GM19468 (cell line): ENCODE measurements at regions not wholly inside any gene's neighbourhood (a gene's known extent, or its start where the extent isn't known, plus 50 kb on each side); places are given as distances from the start of the nearest gene placed in this dataset.
A peak's percentile ranks its signal among the peaks of the same experiment; 100 is the strongest.
"Not testable (repeated sequence)": the region's sequence is repeated elsewhere in the genome, so short reads cannot be mapped to it uniquely, and the experiment has no call there.

ENCODE experiments used
- ATAC-seq: cut with Tn5 transposase; IDR thresholded peaks from one replicate; pipeline ENCODE4 v1.9.1; 2021; ENCODE audit warnings: mild to moderate bottlenecking, moderate library complexity, moderate number of reproducible peaks; ENCODE audit not compliant: unreplicated experiment; ENCODE audit errors: extremely low read depth

DNA sequence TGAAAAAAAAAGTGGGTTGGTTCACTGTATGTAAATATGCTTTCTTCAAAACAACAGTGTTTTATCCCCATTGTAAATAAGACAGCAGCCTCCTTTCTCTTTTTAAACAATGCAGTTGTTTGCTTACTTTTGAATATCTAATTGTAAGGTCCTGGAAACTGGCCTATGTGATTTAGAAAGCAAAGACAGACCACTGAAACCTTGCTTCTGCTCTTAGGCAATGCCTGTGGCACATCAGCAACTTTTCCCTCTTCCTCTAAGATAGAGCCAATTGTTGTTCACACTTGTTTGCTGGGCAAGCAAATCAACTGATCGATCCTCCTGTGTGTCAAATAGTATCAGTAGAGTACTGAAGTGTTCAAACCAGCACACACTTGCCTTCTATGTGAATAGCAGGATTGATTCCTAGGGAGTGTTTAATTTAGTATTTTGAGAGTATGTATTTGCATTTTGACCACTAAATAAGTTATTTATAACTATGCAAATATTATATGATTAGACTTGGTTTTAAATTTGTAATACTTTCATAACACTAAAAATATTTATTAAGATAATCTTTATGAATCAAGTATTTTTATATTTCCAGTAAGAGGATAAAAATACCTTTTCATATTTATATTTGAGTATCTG is 55.4 kb upstream of the GRPR start:
- ATAC-seq: peak; percentile 53

DNA sequence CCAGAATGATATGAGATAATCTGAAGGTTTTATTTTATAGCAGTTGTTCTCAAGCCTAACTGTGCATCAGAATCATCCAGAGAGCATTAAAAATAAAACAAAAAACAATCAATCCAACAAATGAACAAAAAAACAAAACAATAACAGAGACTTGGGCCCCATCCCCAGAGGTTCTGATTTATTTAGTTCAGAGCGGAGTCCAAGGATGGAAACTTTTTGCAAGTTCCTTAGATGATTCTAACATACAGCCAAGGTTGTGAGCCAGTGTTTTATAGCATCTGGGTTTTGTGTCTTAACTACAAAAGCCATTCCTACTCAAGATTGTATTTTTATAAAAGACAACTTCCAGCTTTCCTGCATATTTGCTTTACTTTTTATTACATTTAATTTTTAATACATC is 59.4 kb upstream of the GRPR start:
- ATAC-seq: no peak

DNA sequence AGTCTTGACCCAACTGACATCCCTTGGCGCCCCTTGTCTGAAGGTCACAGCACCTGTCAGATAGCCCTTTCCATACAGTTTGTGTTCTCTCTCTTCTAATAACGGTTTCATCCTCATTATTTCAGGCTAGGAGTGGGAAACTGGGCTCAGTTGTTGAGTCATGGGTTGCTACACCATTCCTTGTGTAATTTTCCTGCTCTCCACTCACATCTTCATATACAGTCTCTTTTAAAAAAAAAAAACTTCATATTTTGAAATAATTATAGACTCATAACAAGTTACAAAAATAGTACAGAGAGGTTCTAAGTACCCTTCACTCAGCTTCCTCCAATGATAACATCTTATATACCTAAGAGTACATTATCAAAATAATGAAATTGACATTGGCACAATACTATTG is 60.2 kb upstream of the GRPR start:
- ATAC-seq: no peak

DNA sequence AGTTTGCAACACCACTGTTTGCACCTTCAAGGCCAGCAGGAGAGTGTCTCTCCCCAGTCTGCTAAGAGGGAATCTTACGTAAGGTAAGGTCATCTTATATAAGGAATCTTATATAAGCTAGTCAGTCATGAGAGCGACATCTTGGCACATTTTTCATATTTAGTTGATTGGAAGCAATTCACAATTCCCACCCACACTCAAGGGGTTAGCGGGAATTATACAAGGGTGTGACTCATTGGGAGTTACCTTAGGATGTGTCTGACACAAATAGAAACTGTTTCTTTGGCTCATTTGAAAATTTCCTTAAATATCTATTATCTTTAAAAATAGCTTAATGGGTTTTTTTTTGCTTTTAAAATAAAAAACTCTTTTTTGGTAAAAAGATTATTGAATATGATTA is 62.1 kb upstream of the GRPR start:
- ATAC-seq: no peak

DNA sequence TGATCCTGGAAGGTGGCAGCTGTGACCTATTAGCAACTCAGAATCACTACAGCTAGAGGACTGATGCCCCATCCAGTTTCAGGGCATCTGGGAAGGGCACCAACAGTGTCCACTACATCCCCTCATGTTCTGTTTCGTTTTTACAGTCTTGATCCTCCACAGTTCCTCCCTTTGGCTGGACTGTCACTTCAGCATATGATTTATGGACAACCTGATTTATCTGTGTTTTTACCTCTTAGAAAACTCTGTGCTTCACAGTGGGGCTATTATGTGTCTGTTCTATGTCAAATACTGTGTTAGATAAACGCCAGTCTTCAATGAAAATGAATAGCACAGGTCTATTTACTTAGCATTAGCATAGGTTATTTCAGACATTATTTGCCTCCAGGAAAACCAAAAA is 63.1 kb upstream of the GRPR start:
- no peak for ATAC-seq

DNA sequence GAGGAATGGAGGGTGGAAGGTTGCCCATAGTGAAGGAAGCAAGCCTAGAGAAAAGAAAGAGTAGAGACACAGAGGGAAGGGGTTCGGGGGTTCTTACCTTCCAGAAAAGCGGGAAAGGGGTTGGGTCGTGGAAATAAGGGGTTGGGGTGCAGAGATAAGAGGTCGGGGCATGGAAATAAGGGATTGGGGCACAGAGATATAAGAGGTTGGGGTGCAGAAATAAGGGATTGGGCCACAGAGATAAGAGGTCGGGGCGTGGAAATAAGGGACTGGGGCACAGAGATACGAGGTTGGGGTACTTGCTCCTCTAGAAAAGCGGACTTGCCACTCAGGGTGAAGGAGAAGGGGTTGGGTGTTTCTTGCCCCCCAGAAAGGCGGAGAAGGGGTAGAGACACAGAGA is 74.2 kb upstream of the GRPR start:
- not testable (repeated sequence) for ATAC-seq

DNA sequence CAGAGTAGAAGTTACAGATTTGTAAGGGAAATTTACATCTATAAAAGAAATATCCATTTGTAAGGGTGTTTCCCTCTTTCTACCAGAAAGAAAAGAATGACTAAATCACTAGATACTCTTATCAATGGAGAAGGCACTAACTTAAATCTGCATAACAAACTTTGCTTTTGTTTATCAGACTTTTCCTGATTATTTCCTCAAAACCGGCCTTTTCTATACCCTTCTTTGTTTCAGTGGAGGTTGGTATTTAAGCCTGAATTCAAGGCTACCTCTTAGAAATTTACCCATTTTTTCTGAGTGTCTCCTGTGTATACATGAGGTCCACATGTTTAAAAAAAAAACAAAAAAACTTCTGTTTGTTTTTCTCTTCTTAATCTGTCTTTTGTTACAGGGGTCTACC is 80.4 kb upstream of the GRPR start:
- no peak for ATAC-seq

DNA sequence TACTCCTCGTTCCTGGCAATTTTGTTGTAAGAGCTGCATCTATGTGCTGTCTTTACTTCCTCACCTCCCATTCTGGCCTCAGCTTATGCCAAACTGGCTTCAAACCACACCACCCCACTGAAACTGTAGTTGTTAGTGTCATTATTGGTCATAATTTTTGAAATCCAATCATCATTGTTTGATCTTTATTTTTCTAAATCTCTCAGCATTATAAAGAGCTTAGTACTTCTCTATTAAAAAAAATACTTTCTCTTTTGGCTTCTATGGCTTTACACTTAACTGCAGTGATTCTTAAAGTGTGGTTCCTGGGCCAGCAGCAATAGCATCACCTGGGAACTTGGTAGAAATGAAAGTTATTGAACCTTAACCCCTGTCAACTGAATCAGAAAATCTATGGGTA is 83.5 kb upstream of the GRPR start:
- no peak for ATAC-seq

DNA sequence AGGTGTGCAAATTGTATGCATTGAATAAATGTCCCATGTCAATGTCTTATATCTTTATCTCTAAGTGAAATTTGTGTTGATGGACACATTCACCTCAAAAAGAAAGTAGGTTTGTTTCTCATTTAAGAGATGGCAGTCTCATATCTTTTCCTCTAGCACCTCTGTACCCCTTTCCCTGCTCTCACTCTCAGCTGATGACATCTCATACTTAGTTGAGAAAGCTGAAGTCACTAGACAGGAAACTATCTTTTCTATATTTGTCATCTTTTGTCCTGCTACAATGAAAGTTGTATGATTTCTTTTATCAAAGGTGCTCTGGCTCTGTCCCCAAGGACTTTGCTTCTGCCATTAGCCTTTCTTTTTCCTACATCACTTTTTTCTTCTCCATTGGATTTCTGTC is 84.0 kb upstream of the GRPR start:
- no peak for ATAC-seq

DNA sequence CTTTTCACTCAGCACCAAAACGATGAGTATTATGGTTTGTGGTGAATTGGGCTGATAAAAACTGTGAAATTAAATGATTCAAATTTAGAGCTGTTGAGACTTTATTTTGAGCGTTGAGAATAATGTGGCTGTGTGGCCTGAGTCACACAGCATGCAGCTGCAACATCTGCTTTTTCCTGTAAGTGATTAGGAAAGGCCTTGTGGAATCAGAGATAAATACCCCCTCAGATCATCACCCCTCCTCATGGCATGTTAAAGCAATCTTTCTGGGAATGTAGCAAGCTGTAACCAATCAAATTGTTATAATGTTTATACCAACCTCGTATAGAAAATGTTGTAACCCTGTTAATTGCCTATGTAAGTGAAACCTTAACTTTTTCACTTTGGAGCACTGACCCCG is 90.0 kb upstream of the GRPR start:
- ATAC-seq: no peak

DNA sequence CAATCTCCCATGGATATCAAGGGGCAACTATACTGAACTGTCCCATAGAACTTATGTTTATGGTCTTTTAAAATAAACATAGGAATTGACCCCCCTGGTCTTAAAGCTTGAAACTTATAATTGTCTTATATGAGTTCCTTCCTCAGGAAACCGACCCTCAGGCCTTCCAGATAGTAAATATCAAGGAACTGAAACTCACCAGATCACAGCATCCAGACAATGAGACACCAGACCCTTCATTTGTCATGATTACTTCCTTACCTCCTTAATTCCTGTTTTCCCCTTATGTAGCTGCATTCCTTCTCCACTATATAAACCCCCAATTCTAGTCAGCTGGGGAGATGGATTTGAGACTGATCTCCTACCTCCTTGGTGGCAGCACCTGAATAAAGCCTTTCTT is 94.8 kb upstream of the GRPR start:
- ATAC-seq: no peak

DNA sequence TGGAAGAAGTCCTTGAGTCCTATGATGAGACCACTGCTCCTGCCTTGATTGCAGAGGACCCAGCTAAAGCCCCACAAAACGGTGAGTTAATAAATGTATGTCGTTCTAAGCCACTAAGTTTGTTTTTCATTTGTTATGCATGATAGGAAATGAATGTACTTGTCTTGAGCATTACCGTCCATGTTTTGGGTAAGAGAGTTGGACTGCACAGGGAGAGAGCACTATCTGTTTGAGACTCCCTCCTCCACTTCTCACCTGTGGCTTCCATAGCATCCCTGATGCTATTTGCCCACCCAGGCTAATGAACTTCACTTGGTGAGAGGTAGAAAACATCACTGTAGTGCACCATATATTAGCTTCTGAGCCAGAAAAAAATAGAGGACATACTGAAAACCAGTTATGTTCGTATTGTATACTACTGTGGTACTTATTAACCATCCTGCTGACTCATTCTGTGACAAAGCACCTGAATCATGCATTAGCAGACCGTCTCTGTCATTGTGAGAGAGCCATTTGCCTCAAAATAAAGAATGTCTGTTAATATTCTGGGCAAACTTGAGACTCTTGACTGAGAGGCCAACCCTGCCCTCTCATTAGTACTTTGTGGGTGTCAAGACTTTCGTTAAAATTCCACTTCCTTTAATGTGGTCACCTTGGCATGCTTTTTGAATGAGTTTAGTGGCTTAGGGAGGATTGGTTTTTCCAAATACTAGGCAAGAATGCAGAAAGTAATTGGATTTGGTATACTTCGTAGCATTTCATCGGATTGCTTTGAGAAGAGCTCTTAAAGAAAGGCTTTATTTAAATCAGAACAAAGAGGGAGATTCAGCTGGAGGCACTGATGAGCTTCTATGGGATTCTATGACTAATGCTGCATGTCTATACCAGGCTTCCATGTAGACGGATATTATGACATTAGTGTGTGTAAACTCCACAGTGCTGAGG is 99.3 kb upstream of the GRPR start:
- peak; percentile 97 for ATAC-seq

DNA sequence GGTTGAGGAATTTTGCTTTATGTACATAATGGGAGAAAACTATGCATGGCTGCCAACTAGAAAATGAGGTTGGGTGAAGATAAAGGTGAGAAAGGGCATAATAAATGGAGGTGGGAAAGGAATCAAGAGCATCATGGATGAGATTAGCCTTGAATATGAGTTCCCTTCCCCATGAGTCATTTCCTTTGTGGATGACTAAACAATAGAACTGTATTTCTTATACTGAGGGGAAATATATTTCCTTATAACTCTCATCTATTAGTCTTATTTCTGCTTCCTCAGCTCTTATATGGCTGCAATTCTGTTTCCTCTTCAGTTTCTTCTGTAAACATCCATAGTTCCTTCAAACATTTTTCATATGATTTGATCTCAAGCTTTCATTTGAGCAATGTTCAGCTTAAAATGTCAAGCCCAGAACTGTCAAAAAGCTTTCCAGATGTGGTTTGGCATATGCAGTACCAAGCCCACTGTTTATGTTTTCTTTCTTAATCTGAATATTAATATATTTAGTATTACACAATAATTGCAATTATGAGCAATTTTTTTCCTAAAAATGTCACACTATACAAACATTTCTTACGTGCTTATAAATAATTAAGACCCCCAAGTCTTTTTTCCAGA is 100.7 kb upstream of the GRPR start:
- no peak for ATAC-seq

DNA sequence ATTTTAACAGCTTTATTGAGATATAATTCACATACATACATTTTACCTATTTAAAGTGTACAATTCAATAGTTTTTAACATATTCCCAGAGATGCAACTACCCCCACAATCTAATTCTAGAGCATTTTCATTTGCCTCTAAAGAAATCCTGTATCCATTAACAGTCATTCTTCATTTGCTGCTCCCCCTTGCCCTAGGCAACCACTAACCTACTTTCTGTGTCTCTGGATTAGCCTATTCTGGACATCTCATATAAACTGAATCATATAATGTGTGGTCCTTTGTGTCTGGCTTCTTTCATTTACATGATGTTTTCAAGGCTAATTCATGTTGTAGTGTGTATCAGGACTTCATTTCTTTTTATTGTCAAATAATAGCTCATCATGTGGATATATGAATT is 105.1 kb upstream of the GRPR start:
- ATAC-seq: no peak

DNA sequence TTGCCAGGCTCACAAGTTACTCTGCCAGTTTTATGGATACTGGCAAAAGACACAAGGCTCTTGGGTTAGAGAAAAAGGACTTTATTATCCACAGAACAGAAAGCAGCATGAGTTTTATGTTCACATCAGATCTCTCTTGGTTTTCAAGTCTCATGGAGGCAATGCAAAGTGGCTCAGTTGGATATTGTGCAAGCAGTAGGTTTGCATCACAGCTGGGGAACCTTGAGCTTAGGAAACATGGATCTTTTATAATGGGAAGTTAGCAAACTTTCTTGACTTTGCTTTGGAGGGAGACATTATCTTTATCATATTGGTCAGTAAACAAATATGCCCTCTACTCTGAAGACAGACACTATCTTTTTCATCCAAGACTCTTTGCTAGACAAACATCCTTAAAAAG is 109.2 kb upstream of the GRPR start:
- no peak for ATAC-seq

DNA sequence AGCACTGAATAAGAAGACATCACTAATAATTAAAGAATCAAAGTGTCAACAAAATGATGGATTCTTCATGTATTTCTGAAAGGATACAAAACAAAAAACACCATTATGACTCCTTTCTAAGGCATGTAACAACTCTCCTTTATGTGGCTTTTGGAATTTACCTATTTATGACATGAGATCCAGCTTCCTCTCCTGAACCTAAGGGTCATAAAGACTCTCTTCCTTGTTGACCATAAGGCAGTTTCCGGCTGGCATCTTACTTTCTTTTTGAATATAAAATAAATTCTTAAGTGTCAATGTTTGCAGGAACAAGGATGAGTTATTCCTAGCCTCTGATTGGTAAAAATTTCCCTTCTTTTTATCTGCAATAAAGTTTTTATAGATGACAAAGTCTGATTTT is 111.1 kb upstream of the GRPR start:
- ATAC-seq: no peak

DNA sequence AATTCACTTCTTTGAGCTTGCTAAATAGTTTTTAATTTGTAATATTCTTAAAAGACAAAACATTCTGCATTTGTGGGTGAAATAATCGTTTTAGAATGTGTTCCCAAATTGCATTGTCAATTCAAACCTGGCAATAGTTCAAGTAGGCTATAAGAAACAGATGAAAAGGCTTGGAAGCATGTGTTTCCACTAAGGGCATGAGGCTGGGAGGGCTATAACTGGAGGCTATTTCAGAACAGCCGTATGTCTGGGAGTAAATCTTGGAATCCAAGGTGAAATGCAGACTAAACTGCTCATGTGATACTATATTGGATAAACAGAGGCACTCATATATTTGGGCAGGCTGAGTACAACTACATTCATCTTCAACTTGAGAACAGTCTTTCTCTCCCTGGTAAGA is 117.4 kb upstream of the GRPR start:
- ATAC-seq: no peak

DNA sequence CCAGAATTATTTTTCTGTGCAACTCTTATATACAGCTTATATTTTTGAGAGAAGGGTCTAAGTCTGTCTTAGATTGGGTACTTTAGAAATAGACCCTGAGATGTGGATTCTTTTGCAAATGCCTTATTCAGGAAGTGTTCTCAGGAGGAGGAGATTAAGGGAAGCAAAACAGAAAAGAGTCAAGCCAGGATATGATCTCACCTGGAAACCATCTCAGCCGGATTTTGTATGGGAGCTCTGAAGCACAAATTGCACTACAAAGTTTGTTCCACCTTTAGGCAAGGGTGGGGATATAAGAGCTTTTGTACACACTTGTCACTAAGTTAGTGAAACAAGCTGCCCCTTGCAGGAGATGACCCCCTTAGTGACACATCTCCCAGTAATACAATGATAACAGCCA is 121.2 kb upstream of the GRPR start:
- no peak for ATAC-seq

DNA sequence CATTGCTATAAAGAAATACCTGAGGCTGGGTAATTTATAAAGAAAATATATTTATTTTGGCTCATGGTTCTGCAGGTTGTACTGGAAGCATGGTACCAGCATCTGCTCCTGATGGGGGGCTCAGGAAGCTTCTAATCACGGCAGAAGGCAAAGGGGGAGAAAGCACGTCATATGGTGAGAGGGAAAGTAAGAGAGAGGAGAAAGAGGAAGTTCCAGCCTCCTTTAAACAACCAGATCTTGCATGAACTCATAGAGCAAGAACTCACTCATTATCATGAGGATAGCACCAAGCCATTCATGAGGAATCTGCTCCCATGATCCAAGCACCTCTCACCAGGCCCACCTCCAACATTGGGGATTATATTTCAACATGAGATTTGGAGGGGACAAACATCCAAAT is 125.0 kb upstream of the GRPR start:
- no peak for ATAC-seq

DNA sequence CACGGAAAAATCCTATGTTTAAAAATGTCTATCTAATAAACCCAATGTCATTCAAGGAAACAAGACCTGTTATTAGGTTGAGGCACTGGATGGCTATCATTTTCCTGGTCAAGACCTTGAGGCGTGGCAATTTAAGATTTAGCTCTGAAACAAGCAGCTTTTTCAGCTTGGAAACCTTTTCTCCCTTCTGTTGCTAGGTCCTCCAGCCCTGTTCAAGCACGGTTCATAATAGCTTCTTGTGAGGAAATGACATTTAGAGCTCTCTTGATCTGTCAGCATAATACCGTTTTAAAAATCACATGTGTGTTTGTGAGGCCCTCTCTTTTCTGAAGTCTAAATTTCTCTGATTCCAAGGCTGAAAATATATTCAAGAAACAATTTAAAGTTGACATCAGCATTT is 133.6 kb upstream of the GRPR start:
- no peak for ATAC-seq
